ENCODE measurements at regions not wholly inside any gene's neighbourhood (a gene's known extent, or its start where the extent isn't known, plus 50 kb on each side); places are given as distances from the start of the nearest gene placed in this dataset.
A peak's percentile ranks its signal among the peaks of the same experiment; 100 is the strongest.
"Not testable (repeated sequence)": the region's sequence is repeated elsewhere in the genome, so short reads cannot be mapped to it uniquely, and the experiment has no call there.

DNA sequence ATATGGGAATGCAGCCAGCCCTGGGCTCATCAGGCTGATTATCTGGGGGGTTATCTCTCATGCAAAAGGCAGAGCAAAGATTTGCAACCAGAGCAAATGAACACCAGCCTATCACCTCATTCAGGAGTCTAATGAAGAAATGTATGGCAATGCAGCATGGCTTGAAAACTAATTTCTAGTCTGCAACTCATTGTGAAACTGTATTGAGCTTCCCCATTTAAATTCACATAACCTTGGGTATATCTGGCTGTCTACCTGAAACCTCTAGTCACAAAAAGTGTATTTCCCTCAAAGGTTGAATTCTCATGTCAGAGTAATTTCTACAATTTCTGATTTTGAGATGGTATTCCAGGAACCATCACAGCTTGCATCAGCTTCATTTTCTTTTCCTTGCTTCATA lies 240.0 kb downstream of the SDHAF3 start:
- intact Hi-C loops (cut with DNase I): no loop called here
- DNase-seq (ENCODE audit: low spot score): no peak
- no peak for ATAC-seq

DNA sequence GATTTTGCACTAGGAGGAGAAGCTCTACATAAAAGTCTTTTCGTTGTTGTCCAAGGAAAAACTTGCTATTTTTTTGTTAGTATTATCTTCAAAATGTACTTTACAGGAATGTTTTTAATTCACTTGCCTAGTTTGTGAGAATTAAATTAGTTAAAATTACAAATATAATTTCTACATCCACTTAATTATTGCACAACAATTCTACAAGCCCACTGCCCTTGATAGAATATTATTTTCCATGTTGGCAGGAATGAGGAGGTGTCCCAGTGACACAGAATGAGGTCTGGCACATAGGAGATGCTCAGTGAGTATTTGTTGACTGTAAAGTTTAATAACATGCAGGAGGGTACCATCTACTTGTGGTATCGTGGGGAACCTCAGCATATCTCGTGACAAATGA lies 255.4 kb downstream of the SDHAF3 start:
- no peak for ATAC-seq
- intact Hi-C loops (cut with DNase I): no loop called here
- DNase-seq (ENCODE audit: low spot score): no peak

- DNase-seq (ENCODE audit: low spot score) (no peak), ATAC-seq (no peak)
- intact Hi-C loops (cut with DNase I): no loop called here
Observed at GRCh38 chr7:97373736-97374135, 256.2 kb downstream of the SDHAF3 start.

DNA sequence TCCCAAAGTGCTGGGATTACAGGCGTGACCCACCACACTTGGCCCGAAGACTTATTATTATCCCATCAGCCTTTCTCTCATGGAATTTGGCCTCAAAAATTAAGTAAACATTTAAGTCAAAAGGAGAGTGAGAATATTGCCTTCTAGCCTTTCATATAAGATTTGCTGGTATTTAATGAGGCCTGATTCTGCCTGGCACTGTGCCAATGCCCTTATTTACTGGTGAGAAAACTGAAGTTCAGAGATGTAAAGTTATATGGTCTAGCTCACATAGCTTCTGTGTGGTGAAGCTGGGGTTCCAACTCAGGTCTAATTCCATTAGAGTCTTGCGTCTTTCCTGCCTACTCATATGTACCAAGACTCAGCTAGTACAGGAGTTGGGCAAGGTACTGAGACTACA lies 260.2 kb downstream of the SDHAF3 start:
- intact Hi-C loops (cut with DNase I): no loop called here
- ATAC-seq (no peak), DNase-seq (ENCODE audit: low spot score) (no peak)

DNA sequence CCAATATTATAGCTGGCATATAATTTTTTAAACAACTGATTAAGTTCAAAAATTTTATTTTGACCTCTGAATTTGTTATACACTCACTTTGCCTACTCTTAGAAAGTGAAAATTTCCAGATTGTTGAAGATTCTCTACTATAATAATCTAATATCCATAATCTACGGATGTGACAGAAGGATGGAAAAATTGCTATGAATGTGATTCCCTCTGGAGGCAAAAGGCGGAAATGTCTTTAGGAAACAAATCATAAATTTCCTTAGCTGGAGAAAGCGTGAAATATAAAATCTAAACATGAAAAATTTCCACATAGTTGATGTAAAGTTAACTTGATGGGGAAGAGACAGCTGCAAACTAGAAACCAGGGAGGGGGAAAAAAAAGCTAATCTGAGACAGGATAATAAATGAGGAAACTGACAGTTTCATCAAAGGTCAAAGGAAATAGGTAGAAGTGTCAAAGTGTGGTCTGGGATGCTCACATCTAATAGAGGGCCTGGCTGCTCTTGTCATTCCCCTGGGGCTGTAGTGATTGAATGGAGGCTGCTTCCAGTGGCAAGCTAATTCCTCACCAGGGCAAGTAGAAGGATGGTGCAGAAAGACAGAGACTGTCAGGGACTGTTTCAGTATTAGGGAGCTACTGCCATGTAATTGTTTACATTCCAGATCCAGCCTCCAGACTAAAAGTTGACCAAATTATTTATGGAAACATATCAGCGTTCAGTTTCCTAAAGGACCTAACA lies 264.5 kb downstream of the SDHAF3 start:
- DNase-seq (ENCODE audit: low spot score): no peak
- no peak for ATAC-seq
- intact Hi-C loops (cut with DNase I): no loop called here

GRCh38 chr7:97390052-97390451 lies 272.6 kb downstream of the SDHAF3 start:
- DNase-seq (ENCODE audit: low spot score) (no peak), ATAC-seq (no peak)
- intact Hi-C loops (cut with DNase I): no loop called here

DNA sequence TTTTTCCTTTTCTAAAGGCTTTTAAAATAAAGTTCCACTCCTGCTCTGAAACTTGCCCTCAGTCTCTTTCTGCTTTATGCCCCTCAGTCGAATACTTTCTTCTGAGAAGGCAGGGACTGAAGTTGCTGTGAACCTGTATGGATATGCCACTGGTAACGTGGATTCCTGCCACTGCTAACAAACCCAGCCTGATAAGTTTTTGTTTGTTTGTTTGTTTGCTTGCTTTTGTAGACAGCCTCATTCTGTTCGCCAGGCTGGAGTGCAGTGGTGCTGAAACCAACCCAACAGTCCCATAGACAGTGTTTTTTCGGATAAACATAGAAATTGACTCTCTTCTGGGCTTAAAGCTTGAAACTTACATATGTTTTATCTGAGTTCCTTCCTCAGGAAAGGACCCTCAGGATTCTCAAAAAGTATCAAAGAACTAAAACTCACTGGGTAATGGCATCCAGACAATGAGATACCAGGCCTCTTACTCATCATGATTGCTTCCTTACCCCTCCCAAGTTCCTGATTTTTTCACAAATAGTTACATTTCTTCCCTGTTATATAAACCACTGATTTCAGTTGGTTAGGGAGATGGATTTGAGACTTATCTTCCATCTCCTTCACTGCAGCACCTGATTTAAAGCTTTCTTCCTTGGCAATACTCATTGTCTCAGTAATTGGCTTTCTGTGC lies 273.6 kb downstream of the SDHAF3 start:
- intact Hi-C loops (cut with DNase I): no loop called here
- DNase-seq (ENCODE audit: low spot score) (no peak), ATAC-seq (no peak)

DNA sequence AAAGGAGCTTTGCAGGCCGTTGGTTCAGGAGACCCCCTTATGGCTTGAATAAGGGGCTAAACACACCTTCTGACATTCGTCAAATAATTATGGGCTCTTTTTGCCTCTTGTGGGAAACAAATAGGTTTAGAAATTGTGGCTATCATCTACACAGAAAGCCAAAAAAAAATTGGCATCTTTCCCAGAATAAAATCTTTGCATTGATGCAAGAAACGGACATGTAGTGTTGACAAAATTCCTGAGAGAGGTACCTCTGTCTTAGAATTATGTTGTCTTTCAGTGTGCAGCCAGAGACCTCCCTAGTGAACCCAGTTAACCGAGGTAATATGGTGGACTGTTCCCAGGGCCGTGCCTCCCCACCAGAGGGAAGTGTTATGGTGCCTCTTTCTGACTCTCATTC lies 283.9 kb downstream of the SDHAF3 start:
- DNase-seq (ENCODE audit: low spot score) (no peak), ATAC-seq (no peak)
- intact Hi-C loops (cut with DNase I): no loop called here

DNA sequence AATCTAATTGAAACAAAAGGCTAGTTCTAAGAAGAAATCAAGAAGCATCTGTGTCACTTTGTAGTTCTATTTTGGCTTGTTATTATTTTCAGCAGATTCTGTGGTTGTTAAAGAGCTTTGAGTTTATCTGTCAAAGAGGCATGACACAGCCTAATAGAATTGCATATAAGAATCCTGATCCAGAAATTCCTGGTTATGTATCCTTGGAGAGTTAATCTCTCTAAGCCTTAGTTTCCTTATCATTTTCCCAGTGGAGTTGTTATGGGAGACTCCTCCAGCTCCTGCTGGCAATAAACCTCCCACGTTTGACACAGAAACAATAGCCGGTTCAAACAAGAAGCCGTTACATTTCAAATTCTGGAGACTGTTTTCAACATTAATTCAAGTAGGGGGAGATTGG lies 288.3 kb downstream of the SDHAF3 start:
- no peak for DNase-seq (ENCODE audit: low spot score)
- intact Hi-C loops (cut with DNase I): no loop called here
- ATAC-seq: peak; percentile 61

GRCh38 chr7:97407106-97407505 lies 289.6 kb downstream of the SDHAF3 start:
- DNase-seq (ENCODE audit: low spot score) (no peak), ATAC-seq (no peak)
- intact Hi-C loops (cut with DNase I): no loop called here

DNA sequence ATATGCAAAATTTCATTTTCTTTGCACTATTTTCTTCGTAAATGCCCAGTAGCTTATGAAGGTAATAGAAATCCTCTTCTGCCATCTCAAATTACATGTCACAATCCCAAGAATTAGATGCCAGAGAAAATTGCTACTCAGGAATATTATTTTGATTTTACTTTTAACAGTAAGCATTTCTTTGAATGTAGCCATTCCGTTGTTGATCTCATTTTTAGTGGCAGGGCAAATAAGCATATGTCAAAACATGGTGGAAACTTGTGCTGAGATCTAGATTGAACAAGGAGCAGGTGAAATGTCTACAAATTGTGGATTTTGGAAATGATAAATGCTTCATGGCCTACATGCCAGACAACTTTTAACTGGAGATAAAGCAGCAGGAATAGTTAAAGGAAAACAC lies 291.8 kb downstream of the SDHAF3 start:
- ATAC-seq (no peak), DNase-seq (ENCODE audit: low spot score) (no peak)
- intact Hi-C loops (cut with DNase I): no loop called here

DNA sequence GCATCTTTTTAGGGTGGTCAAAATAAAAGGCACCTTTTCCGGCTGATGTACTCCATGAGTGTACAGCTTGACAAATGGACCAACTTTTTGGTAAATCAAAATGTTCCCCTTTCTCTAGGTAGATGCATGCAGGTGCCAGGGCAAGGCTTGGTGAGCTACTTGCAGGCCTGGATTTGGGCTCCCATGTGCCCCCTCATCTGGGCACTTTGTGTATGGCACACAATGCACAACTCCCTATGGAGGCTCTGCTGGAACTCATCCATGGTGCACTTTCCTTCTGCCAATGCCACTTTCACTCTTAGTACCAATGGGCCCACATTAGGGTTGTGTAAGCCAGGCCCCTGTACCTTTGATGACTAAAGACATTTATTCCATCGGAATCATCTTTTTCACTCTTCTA lies 300.8 kb downstream of the SDHAF3 start:
- intact Hi-C loops (cut with DNase I): no loop called here
- ATAC-seq (no peak), DNase-seq (ENCODE audit: low spot score) (no peak)

DNA sequence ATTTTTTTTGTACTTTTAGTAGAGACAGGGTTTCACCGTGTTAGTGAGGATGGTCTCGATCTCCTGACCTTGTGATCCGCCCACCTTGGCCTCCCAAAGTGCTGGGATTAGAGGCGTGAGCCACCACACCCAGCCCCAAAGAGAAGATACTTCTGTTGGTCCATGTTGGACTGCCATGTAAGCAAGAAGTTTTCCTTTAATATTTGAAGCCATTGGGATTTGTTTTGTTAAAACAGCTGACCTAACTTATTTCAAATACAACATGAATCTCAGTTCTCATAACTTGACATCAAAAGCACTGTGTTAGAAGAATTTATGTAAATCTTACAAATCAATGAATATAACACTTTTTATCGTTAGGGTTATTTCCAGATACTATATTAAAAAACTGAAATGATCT lies 302.4 kb downstream of the SDHAF3 start:
- no peak for DNase-seq (ENCODE audit: low spot score)
- no peak for ATAC-seq
- intact Hi-C loops (cut with DNase I): no loop called here

- DNase-seq (ENCODE audit: low spot score): no peak
- ATAC-seq: no peak
- intact Hi-C loops (cut with DNase I): no loop called here
Observed at GRCh38 chr7:97421307-97421930, 303.9 kb downstream of the SDHAF3 start.

DNA sequence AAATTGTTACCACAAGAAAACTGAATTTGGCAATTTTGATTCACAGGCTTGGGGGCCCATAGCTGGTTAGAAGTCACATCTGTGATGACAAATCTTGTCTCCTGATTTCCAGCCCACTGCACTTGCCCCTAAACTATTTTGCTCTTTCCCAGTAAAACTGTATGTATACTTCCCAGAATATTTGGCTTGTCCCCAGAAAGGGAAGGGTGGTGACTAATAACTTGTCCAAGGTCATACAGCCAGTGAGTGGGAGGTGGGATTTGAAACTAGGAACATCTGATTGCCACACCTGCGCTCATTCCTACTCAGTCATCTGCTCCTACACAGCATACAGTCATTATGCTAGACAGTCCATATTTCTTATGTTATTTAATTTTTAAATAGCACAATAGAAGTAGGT lies 304.5 kb downstream of the SDHAF3 start:
- DNase-seq (ENCODE audit: low spot score) (no peak), ATAC-seq (no peak)
- intact Hi-C loops (cut with DNase I): no loop called here

DNA sequence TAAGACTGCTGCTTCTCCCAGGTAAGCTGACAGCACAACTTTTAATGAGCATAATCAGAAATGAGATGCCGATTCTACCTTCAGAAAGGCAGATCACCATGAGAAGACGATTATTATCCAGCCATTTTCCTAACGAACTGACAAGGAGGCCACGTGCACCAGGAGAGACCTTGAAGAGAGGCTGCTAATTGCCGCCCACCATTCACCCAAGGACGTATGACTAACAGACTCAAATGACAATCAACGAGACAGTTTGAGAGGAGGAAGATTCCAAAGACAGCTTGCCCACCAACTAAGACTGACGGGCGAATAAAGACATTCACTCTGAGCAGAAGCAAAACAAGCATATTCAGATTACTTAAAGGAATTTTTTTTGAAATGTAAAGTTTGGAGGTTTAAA lies 301.9 kb upstream of the TAC1 start:
- ATAC-seq (no peak), DNase-seq (ENCODE audit: low spot score) (no peak)
- intact Hi-C loops (cut with DNase I): no loop called here

- ATAC-seq (no peak), DNase-seq (ENCODE audit: low spot score) (no peak)
- intact Hi-C loops (cut with DNase I): no loop called here
Observed at GRCh38 chr7:97439637-97440214, 292.2 kb upstream of the TAC1 start.

DNA sequence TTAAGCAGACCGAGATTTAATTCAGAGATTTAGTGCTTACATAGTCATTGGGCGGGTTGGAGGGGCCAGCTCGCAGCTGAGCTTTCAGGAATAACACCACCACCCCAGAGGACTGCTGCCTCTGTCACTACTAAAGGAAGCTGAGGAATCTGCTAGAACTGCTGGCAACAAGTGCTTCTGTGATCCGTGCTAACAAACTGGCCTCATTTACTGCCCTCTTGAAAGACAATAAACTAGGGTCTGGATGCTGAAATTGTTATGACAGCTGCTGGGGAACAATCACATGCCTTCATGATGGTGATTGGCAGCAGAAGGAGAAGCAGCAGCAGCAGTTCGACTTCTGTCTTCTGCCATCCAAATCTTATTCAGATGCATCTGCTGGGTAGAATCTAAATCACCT lies 285.5 kb upstream of the TAC1 start:
- intact Hi-C loops (cut with DNase I): no loop called here
- no peak for DNase-seq (ENCODE audit: low spot score)
- no peak for ATAC-seq

DNA sequence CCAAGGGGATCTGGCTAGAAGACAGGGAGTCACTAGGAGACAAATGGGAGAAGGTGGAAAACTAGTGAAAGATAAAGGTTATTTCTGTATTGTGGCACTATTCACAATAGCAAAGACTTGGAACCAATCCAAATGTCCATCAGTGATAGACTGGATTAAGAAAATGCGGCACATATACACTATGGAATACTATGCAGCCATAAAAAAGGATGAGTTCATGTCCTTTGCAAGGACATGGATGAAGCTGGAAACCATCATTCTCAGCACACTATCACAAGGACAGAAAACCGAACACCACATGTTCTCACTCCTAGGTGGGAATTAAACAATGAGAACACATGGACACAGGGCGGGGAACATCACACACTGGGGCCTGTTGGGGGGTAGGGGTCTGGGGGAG lies 282.4 kb upstream of the TAC1 start:
- intact Hi-C loops (cut with DNase I); ATAC-seq; DNase-seq (ENCODE audit: low spot score): not testable (repeated sequence)

GRCh38 chr7:97450516-97450915 lies 281.4 kb upstream of the TAC1 start:
- intact Hi-C loops (cut with DNase I): no loop called here
- no peak for ATAC-seq
- DNase-seq (ENCODE audit: low spot score): no peak
